ENCODE measurements at regions not wholly inside any gene's neighbourhood (a gene's known extent, or its start where the extent isn't known, plus 50 kb on each side); places are given as distances from the start of the nearest gene placed in this dataset.

DNA sequence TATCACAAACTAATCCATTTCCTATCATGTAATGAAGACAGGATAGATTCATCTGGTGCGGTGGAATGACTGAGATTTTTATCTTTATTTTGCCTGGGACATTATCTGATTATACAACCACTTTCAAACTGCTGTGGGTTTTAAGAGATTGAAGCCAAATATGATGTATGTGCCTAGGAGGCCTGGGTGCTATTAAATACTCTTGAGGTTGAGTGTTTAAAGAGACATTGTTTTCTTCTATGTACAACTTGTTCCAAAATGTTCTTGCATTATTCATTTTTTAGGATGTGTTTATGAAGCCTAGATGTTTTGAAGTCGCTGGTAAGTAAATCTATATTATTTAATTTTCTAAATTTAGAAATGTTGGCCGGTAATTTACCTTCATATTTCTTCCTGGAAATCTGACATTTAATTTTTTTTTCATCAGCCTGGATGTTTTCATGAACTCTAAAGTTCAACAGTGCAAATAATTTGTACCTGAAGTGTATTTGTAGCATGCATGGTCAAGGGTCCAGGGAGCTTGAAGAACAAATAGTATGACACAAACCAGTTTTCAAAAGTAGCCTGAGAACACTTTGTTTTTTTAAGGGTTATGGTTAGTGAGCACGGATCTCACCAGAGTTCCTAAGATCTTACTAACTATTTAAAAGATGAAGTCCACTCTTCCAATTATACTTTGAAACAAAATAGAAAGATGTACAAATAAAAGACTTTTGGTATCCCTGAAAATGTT is 72.8 kb upstream of the ATP8A1 start:
- H3K9ac ChIP-seq (ENCODE audit: low read length), result no peak overlapping the region
- H4K20me1 ChIP-seq (ENCODE audit: insufficient read depth), result no peaks in the 10 kb centered on the region
- no peak overlapping the region for H3K27ac ChIP-seq (ENCODE audit: low read length)
- no peaks in the 10 kb centered on the region for H3F3A ChIP-seq (ENCODE audit: insufficient read depth, low read length, poor library complexity, severe bottlenecking)
- no peaks in the 10 kb centered on the region for H3K79me2 ChIP-seq (replicated peaks; ENCODE audit: insufficient read depth, low read length)
- H3K27me3 ChIP-seq (ENCODE audit: insufficient read depth, low read depth, low read length), result no peaks in the 10 kb centered on the region
- H3K9me2 ChIP-seq (ENCODE audit: insufficient read depth, low read length), result no peaks in the 10 kb centered on the region
- no peak overlapping the region for H3K4me2 ChIP-seq (ENCODE audit: low read length)
- no peak for TF ChIP-seq MXI1 (conservative IDR thresholded peaks at IDR 0.05; ENCODE audit: poor library complexity, severe bottlenecking)
- TF ChIP-seq, protein P1, sequence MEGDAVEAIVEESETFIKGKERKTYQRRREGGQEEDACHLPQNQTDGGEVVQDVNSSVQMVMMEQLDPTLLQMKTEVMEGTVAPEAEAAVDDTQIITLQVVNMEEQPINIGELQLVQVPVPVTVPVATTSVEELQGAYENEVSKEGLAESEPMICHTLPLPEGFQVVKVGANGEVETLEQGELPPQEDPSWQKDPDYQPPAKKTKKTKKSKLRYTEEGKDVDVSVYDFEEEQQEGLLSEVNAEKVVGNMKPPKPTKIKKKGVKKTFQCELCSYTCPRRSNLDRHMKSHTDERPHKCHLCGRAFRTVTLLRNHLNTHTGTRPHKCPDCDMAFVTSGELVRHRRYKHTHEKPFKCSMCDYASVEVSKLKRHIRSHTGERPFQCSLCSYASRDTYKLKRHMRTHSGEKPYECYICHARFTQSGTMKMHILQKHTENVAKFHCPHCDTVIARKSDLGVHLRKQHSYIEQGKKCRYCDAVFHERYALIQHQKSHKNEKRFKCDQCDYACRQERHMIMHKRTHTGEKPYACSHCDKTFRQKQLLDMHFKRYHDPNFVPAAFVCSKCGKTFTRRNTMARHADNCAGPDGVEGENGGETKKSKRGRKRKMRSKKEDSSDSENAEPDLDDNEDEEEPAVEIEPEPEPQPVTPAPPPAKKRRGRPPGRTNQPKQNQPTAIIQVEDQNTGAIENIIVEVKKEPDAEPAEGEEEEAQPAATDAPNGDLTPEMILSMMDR (IDR thresholded peaks at IDR 0.05; ENCODE audit: poor library complexity, severe bottlenecking), result no peak
- no peak for TF ChIP-seq POLR2AphosphoS5 (IDR thresholded peaks at IDR 0.05)
- TF ChIP-seq TAF1 (IDR thresholded peaks at IDR 0.05; ENCODE audit: low read depth), result no peak
- TF ChIP-seq RAD21 (conservative IDR thresholded peaks at IDR 0.05), result no peak
- no peak for TF ChIP-seq EZH2 (IDR thresholded peaks at IDR 0.05; ENCODE audit: borderline replicate concordance, insufficient read depth, low read length, poor library complexity, severe bottlenecking)
- TF ChIP-seq SMC3 (conservative IDR thresholded peaks at IDR 0.05; ENCODE audit: poor library complexity), result no peak
- no peak for TF ChIP-seq EP300 (conservative IDR thresholded peaks at IDR 0.05; ENCODE audit: poor library complexity, severe bottlenecking)
- TF ChIP-seq, protein P2, sequence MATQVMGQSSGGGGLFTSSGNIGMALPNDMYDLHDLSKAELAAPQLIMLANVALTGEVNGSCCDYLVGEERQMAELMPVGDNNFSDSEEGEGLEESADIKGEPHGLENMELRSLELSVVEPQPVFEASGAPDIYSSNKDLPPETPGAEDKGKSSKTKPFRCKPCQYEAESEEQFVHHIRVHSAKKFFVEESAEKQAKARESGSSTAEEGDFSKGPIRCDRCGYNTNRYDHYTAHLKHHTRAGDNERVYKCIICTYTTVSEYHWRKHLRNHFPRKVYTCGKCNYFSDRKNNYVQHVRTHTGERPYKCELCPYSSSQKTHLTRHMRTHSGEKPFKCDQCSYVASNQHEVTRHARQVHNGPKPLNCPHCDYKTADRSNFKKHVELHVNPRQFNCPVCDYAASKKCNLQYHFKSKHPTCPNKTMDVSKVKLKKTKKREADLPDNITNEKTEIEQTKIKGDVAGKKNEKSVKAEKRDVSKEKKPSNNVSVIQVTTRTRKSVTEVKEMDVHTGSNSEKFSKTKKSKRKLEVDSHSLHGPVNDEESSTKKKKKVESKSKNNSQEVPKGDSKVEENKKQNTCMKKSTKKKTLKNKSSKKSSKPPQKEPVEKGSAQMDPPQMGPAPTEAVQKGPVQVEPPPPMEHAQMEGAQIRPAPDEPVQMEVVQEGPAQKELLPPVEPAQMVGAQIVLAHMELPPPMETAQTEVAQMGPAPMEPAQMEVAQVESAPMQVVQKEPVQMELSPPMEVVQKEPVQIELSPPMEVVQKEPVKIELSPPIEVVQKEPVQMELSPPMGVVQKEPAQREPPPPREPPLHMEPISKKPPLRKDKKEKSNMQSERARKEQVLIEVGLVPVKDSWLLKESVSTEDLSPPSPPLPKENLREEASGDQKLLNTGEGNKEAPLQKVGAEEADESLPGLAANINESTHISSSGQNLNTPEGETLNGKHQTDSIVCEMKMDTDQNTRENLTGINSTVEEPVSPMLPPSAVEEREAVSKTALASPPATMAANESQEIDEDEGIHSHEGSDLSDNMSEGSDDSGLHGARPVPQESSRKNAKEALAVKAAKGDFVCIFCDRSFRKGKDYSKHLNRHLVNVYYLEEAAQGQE (IDR thresholded peaks at IDR 0.05; ENCODE audit: borderline replicate concordance), result no peak
- H3K36me3 ChIP-seq (ENCODE audit: insufficient read depth, low read length), result no peaks in the 10 kb centered on the region
- H3K4me3 ChIP-seq (ENCODE audit: low read length), result no peak overlapping the region
- H2AFZ ChIP-seq (ENCODE audit: low read depth, low read length), result no peak overlapping the region
- H3K9me3 ChIP-seq (ENCODE audit: low read length), result no peaks in the 10 kb centered on the region

DNA sequence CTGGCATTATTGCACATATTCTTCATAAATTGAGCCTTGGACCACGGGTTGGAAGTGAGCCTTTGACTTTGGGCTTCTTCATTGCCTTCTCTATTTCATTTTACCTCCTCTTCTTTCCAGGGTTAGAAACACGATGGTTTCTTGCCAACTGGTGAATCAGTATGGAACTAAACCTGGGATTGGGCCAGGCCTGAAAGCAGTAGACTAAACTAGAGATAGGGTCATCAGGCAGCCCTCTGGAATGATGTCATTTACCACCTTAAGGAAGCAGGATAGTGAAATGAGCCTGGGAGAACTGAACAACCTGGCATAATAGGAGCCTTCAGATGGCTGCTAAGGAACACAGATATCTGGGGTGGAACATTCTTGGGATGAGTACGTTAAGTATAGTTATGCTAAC is 67.5 kb upstream of the ATP8A1 start:
- Histone ChIP-seq H4K20me1 (ENCODE audit: insufficient read depth) (no peaks in the 10 kb centered on the region), H3K79me2 (replicated peaks; ENCODE audit: insufficient read depth, low read length) (no peaks in the 10 kb centered on the region), H3K4me3 (ENCODE audit: low read length) (no peak overlapping the region), H3F3A (ENCODE audit: insufficient read depth, low read length, poor library complexity, severe bottlenecking) (no peaks in the 10 kb centered on the region), H3K27ac (ENCODE audit: low read length) (no peak overlapping the region), H3K9ac (ENCODE audit: low read length) (no peak overlapping the region), H3K27me3 (ENCODE audit: insufficient read depth, low read depth, low read length) (no peaks in the 10 kb centered on the region), H3K36me3 (ENCODE audit: insufficient read depth, low read length) (no peaks in the 10 kb centered on the region), H3K9me2 (ENCODE audit: insufficient read depth, low read length) (no peaks in the 10 kb centered on the region), H3K9me3 (ENCODE audit: low read length) (no peaks in the 10 kb centered on the region), H2AFZ (ENCODE audit: low read depth, low read length) (no peak overlapping the region), H3K4me2 (ENCODE audit: low read length) (no peak overlapping the region)
- TF ChIP-seq MXI1 (conservative IDR thresholded peaks at IDR 0.05; ENCODE audit: poor library complexity, severe bottlenecking) (no peak), TAF1 (IDR thresholded peaks at IDR 0.05; ENCODE audit: low read depth) (no peak), SMC3 (conservative IDR thresholded peaks at IDR 0.05; ENCODE audit: poor library complexity) (no peak), RAD21 (conservative IDR thresholded peaks at IDR 0.05) (no peak), EZH2 (IDR thresholded peaks at IDR 0.05; ENCODE audit: borderline replicate concordance, insufficient read depth, low read length, poor library complexity, severe bottlenecking) (no peak), POLR2AphosphoS5 (IDR thresholded peaks at IDR 0.05) (no peak), EP300 (conservative IDR thresholded peaks at IDR 0.05; ENCODE audit: poor library complexity, severe bottlenecking) (no peak)
- TF ChIP-seq, protein P1 (IDR thresholded peaks at IDR 0.05; ENCODE audit: poor library complexity, severe bottlenecking), result no peak
- TF ChIP-seq, protein P2 (IDR thresholded peaks at IDR 0.05; ENCODE audit: borderline replicate concordance), result no peak
